NCI-H345 treated with DMSO at 0.1 percent for 48 hours (cell line): ENCODE measurements at regions not wholly inside any gene's neighbourhood (a gene's known extent, or its start where the extent isn't known, plus 50 kb on each side); places are given as distances from the start of the nearest gene placed in this dataset.
A peak's percentile ranks its signal among the peaks of the same experiment; 100 is the strongest.
"Not testable (repeated sequence)": the region's sequence is repeated elsewhere in the genome, so short reads cannot be mapped to it uniquely, and the experiment has no call there.

Source experiments
- DNase-seq: peaks from one replicate; lab custom pipeline; 2025; ENCODE audit not compliant: unreplicated experiment; lab: John Stamatoyannopoulos, UW

DNA sequence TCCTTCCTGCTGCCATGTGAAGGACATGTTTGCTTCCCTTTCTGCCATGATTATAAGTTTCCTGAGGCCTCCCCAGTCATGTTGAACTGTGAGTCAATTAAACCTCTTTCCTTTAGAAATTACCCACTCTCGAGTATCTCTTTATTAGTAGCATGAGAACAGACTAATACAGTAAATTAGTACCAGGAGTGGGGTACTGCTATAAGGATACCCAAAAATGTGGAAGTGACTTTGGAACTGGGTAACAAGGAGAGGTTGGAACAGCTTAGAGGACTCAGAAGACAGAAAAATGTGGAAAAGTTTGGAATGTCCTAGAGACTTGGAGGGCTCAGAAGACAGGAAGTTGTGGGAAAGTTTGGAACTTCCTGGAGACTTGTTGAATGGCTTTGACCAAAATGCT, 283.0 kb upstream of the DEPDC1 start:
- not testable (repeated sequence) for DNase-seq

- no peak for DNase-seq
Observed at GRCh38 chr1:68780919-68781318, 284.0 kb upstream of the DEPDC1 start.

DNA sequence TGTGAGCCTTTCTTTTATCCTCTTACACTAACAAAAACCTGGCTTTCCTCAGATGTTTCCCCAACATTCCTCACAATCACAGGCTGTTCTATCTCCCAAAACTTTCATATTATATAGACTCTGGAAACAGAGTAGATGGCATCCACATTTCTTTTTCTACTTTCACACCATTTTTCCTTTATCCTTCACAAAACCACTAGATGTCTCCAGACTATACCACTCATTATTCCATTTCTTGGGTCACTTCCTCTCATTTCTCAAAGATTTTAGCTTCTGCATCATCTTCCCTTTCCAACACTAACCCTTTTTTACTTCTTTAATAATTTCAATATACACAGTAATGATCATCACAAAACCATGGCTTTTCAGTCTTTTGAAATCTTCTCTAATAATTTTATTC, 286.0 kb upstream of the DEPDC1 start:
- no peak for DNase-seq

GRCh38 chr1:68785328-68785727, 288.4 kb upstream of the DEPDC1 start:
- no peak for DNase-seq

DNA sequence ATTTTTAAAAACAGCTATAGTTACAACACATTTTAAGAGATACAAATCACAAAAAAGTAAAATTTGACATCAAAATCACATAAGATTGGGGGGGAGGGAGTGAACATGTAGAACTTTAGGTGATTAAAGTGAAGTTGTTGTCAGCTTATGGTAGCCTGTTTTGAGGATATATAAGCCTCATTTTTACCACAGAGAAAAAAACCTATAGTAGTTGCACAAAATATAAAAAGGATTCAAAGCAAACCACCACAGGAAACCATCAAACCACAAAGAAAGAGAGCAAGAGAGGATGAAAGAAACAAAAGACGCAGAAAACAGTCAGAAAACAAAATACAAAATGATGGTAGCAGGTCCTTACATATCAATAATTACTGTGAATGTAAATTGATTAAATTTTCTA, 291.9 kb upstream of the DEPDC1 start:
- DNase-seq, result no peak

- DNase-seq, result no peak
Observed at GRCh38 chr1:68791800-68792199, 294.9 kb upstream of the DEPDC1 start.

- no peak for DNase-seq
Observed at GRCh38 chr1:68795956-68796355, 299.1 kb upstream of the DEPDC1 start.

GRCh38 chr1:68796888-68797287, 300.0 kb upstream of the DEPDC1 start:
- no peak for DNase-seq

DNA sequence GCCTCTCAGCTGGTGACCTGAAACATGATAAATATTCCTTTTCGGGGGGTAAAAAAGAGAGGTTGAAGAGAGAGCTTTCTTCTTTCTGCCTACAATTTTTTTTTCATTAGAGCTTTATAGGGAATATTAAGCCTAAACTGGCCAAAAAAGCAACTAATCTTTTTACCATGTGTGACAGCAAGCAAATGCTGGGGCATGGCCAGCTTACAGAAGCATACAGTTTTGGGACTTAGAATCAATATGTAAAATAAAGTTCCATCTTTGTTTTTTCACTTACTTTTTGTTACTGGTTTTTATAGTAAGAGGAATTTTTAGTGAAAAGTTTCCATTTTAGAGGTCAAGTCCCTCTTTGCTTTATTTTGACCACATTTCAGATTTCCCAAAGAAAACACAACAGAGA, 301.2 kb upstream of the DEPDC1 start:
- no peak for DNase-seq

GRCh38 chr1:68799096-68799495, 302.2 kb upstream of the DEPDC1 start:
- no peak for DNase-seq

- DNase-seq, result no peak
Observed at GRCh38 chr1:68800182-68800581, 303.3 kb upstream of the DEPDC1 start.

- DNase-seq, result no peak
Observed at GRCh38 chr1:68801440-68801839, 304.6 kb upstream of the DEPDC1 start.

DNA sequence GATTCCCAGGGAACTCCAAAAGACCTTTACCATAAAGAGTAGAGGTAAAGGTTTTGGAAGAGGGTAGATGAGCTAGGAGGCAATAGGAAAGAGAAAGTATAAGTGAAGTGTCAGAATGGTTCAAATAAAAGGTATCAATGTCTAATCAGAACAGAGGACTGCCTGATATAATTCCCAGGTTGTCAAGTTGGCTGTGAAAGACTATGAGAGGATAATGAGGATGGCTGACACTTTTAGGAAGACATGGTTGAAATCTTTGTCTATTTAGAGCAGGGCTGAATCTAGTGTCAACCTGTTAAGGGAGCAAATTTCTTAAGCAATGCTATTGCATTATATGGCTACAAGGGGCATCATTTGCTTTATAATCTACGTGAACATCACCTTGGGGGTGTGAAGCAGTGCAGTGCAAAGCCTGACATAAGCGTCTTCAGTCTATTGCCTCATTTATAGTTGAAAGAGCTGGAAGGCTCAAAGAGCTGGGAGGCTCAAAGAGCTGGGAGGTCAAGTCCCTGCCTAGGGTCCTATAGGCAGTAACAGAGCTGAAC, 308.3 kb upstream of the DEPDC1 start:
- DNase-seq, result no peak

DNA sequence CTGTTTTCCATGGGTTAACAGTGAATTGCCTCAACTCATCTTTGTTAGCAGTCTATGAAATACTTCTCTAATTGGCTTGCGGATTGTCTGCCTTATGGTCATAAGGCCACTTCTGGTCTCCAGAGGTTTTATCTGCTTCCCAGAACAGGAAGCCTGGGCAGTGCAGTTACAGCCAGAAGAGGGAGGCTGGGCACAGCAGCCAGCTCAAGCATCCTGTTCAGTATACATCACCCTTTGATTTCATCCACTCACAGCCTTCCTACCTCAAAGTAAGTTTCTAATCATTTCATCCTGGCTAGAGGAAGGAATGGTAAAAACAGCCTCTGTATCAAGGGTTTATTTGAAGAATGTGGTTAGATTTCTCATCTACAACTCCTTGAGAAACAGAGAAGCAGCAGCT, 311.5 kb upstream of the DEPDC1 start:
- no peak for DNase-seq

- DNase-seq, result peak; percentile 75
Observed at GRCh38 chr1:68811806-68812205, 314.9 kb upstream of the DEPDC1 start.

DNA sequence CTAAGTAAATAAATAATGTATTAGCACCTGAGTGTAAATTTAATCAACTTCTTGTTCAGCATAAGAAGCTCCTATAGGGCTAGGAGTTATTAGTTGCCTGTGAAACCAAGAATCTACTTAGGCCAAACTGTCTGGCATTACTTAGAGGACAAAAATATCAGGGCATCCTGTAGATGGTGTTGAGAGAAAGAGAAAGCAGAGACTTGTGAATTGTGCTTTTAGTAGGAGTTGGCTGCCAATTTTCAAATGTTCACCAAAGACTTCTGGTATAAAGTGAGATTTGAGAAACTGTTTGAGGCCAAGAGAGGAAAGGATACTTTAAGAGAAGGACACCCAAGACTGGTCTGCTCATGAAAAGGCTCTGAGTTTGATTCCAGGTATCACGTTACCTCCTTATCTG, 315.5 kb upstream of the DEPDC1 start:
- no peak for DNase-seq

- no peak for DNase-seq
Observed at GRCh38 chr1:68814067-68814466, 317.2 kb upstream of the DEPDC1 start.

DNA sequence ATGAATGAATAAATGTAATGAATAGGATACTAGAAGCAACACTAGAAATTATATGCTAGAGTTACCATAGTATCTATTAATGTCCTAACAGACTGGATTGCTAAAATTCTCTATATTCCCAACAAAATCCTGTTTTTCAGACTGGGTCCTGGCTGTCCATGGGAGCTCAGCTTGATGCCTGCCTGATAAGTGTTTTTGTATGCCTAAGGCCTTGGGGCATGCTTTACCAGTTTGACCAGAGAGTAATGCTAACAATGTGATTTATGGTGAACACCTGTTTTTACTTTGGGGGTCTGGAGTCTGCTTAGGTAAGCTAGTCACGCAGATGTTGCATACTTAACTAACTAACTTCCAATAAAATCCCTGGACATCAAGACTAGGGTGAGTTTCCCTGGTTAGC, 318.8 kb upstream of the DEPDC1 start:
- DNase-seq, result no peak

GRCh38 chr1:68817505-68818210, 320.8 kb upstream of the DEPDC1 start:
- not testable (repeated sequence) for DNase-seq

- DNase-seq, result no peak
Observed at GRCh38 chr1:68819190-68819829, 322.4 kb upstream of the DEPDC1 start.

DNA sequence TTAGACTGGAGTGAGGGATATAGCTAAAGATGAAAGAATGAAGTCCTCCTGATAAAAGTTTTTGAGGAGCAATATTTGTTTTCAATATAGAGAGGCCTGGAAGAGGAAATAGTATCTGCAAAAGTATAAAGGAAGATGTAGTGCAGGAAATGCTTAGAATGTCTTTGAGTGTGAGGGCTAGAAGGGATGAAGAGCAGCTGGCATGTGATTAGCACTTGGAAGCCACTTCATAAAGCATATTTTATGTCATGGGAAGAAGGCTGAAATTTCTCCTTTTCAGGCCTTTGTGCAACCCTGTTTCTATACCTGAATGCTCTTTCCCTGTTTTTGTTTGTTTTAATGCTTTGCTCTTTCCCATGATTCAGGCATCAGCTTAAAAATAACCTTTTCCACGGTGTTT, 323.3 kb upstream of the DEPDC1 start:
- DNase-seq, result no peak

GRCh38 chr1:68826836-68827235, 330.0 kb upstream of the DEPDC1 start:
- no peak for DNase-seq

GRCh38 chr1:68827261-68827660, 330.4 kb upstream of the DEPDC1 start:
- DNase-seq, result no peak
